Gastroesophageal sphincter (tissue), 3 donors: ENCODE measurements at regions not wholly inside any gene's neighbourhood (a gene's known extent, or its start where the extent isn't known, plus 50 kb on each side); places are given as distances from the start of the nearest gene placed in this dataset.

Experiments
- CTCF ChIP-seq, 4 experiments: fragments of 200-600 bp in 2 of 4; fragments of 450-650 bp in 2 of 4; sonication (generic) in 1 of 4; IDR thresholded peaks; one replicate each; pipeline ENCODE4 v1.5.1; 2017 to 2019; ENCODE audit warnings: antibody characterized with exemption in 4 of 4, mild to moderate bottlenecking in 2 of 4, moderate library complexity in 2 of 4
- POLR2A ChIP-seq, 2 donors: fragments of 450-650 bp; IDR thresholded peaks; one replicate each; pipeline ENCODE4 v1.6.1; 2017; ENCODE audit warnings: antibody characterized with exemption in 2 of 2, mild to moderate bottlenecking in 2 of 2, moderate library complexity in 1 of 2

DNA sequence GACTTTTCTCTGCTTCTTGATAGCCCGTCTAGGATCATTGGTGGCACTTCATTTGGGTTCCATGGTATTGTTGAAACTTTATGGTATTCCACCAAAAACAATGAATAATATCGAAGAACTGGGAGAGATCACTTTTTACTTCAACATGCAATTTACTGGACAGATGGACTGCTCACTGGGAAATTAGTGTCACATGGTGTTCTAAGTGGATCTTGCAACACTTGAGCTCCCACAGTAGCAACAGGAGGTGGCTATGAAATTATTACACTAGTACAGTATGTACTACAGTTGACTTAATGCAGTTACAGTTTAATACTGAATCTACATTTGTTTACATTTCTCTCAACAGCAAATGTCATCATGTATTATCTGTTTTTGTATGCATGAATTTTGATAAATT lies 997.3 kb downstream of the REEP3 start:
- no peak for TF ChIP-seq CTCF (IDR thresholded peaks at IDR 0.05)
- no peak for TF ChIP-seq POLR2A (IDR thresholded peaks at IDR 0.05)
